ENCODE measurements at regions not wholly inside any gene's neighbourhood (a gene's known extent, or its start where the extent isn't known, plus 50 kb on each side); places are given as distances from the start of the nearest gene placed in this dataset.

DNA sequence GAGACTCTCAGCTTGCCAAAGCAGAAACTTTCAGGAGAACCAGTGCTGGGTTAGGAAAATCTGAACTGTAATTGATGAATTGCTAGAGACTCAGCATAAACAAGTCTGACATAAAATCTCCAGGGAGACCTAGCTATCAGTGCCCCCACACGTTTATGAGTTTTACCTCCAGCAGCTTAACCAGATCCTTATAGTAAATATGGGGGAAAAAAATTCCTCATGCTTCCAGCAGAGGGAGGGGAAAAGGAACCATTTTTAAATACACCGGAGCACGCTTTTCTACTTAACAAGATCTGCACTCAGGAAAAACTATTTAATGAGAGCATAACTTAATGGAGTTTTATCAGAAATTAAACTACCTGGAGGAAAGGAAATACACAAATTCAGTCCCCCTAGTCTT lies 1040.7 kb upstream of the INTU start:
- Histone ChIP-seq H3K27me3 (ENCODE audit: control insufficient read depth in 2 of 2, insufficient read depth in 2 of 2, low read length in 2 of 2) (no peaks in the 10 kb centered on the region), H2AFZ (ENCODE audit: low read depth, low read length) (no peak overlapping the region), H3K27ac (ENCODE audit: insufficient read depth, low read depth, low read length) (no peak overlapping the region), H3K4me1 (ENCODE audit: control insufficient read depth, extremely low read depth, insufficient read depth, low read length) (no peaks in the 10 kb centered on the region), H3K79me2 (ENCODE audit: control insufficient read depth, insufficient read depth, low read length) (no peaks in the 10 kb centered on the region), H4K20me1 (replicated peaks; ENCODE audit: control insufficient read depth, extremely low read depth, insufficient read depth, low read length) (no peaks in the 10 kb centered on the region), H3K4me2 (ENCODE audit: insufficient read depth, low read length) (no peak overlapping the region), H3K9ac (replicated peaks; ENCODE audit: extremely low read depth, insufficient read depth, low read length) (no peak overlapping the region), H3K9me1 (replicated peaks; ENCODE audit: control insufficient read depth, extremely low read depth, insufficient read depth, low read length) (no peaks in the 10 kb centered on the region), H3K4me3 (replicated peaks in 1 of 3; ENCODE audit: insufficient read depth in 1 of 3, low read depth in 1 of 3, low read length in 3 of 3) (no peak overlapping the region), H3K36me3 (ENCODE audit: control insufficient read depth in 2 of 2, extremely low read depth in 1 of 2, insufficient read depth in 2 of 2, low read length in 2 of 2) (no peaks in the 10 kb centered on the region), H3K9me3 (replicated peaks; ENCODE audit: control insufficient read depth, insufficient read depth, low read length) (no peaks in the 10 kb centered on the region)
- ChIA-PET POLR2A (no interaction called here), CTCF (interaction anchor here (1.0 to 1.9 kb wide), 5 partner anchors 9 to 808 kb away, joined by 3 to 6 read pairs (median 3); no protein-coding TSS in a partner anchor)
- intact Hi-C loops (cut with micrococcal nuclease) (no loop called here), dilution Hi-C loops (cut with MboI; ENCODE audit: extremely low pct_ligation_motif_present, low sequenced_read_pairs) (no loop called here)
- FAIRE-seq: no peak
- BruUV-seq (replicated peaks): no TSS peak
- DNase-seq (ENCODE audit: low read depth, low spot score): no peak
- TF ChIP-seq GATA2 (IDR thresholded peaks at IDR 0.05; ENCODE audit: insufficient read depth, insufficient read length, low read depth, low read length) (no peak), CTCF (IDR thresholded peaks at IDR 0.05; ENCODE audit: extremely low read depth in 1 of 2, insufficient read depth in 1 of 2, low read depth in 1 of 2, low read length in 2 of 2) (peak in 1 of 2 donors; percentile 6)

DNA sequence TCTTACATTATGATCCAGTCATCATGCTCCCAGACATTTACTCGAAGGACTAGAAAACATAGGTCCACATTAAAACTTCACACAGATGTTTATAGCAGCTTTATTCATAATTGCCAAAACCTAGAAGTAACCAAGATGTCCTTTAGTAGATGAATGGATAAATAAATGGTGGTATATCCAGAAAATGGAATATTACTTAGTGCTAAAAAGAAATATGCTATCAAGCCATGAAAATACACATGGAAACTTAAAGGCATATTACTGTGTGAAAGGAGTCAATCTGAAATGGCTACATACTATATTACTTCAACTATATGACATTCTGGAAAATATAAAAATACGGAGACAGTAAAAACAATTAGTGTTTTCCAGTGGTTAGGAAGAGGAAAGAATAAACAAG lies 1039.1 kb upstream of the INTU start:
- ChIA-PET CTCF (no interaction called here), POLR2A (no interaction called here)
- H3K4me3 ChIP-seq (replicated peaks in 1 of 3; ENCODE audit: insufficient read depth in 1 of 3, low read depth in 1 of 3, low read length in 3 of 3): no peak overlapping the region
- H4K20me1 ChIP-seq (replicated peaks; ENCODE audit: control insufficient read depth, extremely low read depth, insufficient read depth, low read length): no peaks in the 10 kb centered on the region
- H3K36me3 ChIP-seq (ENCODE audit: control insufficient read depth in 2 of 2, extremely low read depth in 1 of 2, insufficient read depth in 2 of 2, low read length in 2 of 2): no peaks in the 10 kb centered on the region
- H3K27me3 ChIP-seq (ENCODE audit: control insufficient read depth in 2 of 2, insufficient read depth in 2 of 2, low read length in 2 of 2): no peaks in the 10 kb centered on the region
- no peak overlapping the region for H3K4me2 ChIP-seq (ENCODE audit: insufficient read depth, low read length)
- H3K79me2 ChIP-seq (ENCODE audit: control insufficient read depth, insufficient read depth, low read length): no peaks in the 10 kb centered on the region
- no peaks in the 10 kb centered on the region for H3K4me1 ChIP-seq (ENCODE audit: control insufficient read depth, extremely low read depth, insufficient read depth, low read length)
- no peaks in the 10 kb centered on the region for H3K9me1 ChIP-seq (replicated peaks; ENCODE audit: control insufficient read depth, extremely low read depth, insufficient read depth, low read length)
- dilution Hi-C loops (cut with MboI; ENCODE audit: extremely low pct_ligation_motif_present, low sequenced_read_pairs): no loop called here
- intact Hi-C loops (cut with micrococcal nuclease): no loop called here
- FAIRE-seq (no peak), DNase-seq (ENCODE audit: low read depth, low spot score) (no peak)
- no peak overlapping the region for H3K9ac ChIP-seq (replicated peaks; ENCODE audit: extremely low read depth, insufficient read depth, low read length)
- H2AFZ ChIP-seq (ENCODE audit: low read depth, low read length): no peak overlapping the region
- TF ChIP-seq EZH2 (IDR thresholded peaks at IDR 0.05; ENCODE audit: borderline replicate concordance, low read depth, low read length, severe bottlenecking) (no peak), GATA2 (IDR thresholded peaks at IDR 0.05; ENCODE audit: insufficient read depth, insufficient read length, low read depth, low read length) (no peak), JUN (IDR thresholded peaks at IDR 0.05; ENCODE audit: borderline replicate concordance, insufficient read depth, insufficient read length, low read depth) (no peak), FOS (IDR thresholded peaks at IDR 0.05; ENCODE audit: borderline replicate concordance, insufficient read depth, low read length) (no peak)
- BruUV-seq (replicated peaks): no TSS peak
- no peaks in the 10 kb centered on the region for H3K9me3 ChIP-seq (replicated peaks; ENCODE audit: control insufficient read depth, insufficient read depth, low read length)
- H3K27ac ChIP-seq (ENCODE audit: insufficient read depth, low read depth, low read length): no peak overlapping the region
